Upper lobe of right lung (tissue), 1 donor: ENCODE measurements at regions not wholly inside any gene's neighbourhood (a gene's known extent, or its start where the extent isn't known, plus 50 kb on each side); places are given as distances from the start of the nearest gene placed in this dataset.

Experiments
- ATAC-seq: fragments of 200-7000 bp; cut with Tn5 transposase; one replicate; pipeline ENCODE4 v1.9.1; 2020; ENCODE audit warnings: mild to moderate bottlenecking, moderate library complexity
- DNase-seq: peaks from one replicate; pipeline ENCODE4 v3.0.0-alpha.2; 2020
- H3K27ac ChIP-seq: fragments of 200-600 bp; one replicate; pipeline ENCODE4 v1.8.0; 2022
- H3K27me3 ChIP-seq: fragments of 200-600 bp; one replicate; pipeline ENCODE4 v1.8.0; 2022; ENCODE audit warnings: mild to moderate bottlenecking
- H3K36me3 ChIP-seq: fragments of 200-600 bp; one replicate; pipeline ENCODE4 v1.8.0; 2022
- H3K4me1 ChIP-seq: fragments of 200-600 bp; one replicate; pipeline ENCODE4 v1.8.0; 2022
- H3K4me3 ChIP-seq: fragments of 200-600 bp; one replicate; pipeline ENCODE4 v1.8.0; 2022; ENCODE audit warnings: mild to moderate bottlenecking
- H3K9me3 ChIP-seq: fragments of 200-600 bp; one replicate; pipeline ENCODE4 v1.8.0; 2022
- intact Hi-C: fragments of 100-400 bp; cut with DNase I; formaldehyde crosslinking; loops from one replicate; pipeline ENCODE4 v1.11.0; 2022
- TF ChIP-seq, protein P1 (sequence below): fragments of 200-600 bp; IDR thresholded peaks from one replicate; pipeline ENCODE4 v1.8.0; 2022; ENCODE audit warnings: antibody characterized with exemption
- donor health status: DM: no; HTN: yes; CAD: no; lungs with severe emphysema.

DNA sequence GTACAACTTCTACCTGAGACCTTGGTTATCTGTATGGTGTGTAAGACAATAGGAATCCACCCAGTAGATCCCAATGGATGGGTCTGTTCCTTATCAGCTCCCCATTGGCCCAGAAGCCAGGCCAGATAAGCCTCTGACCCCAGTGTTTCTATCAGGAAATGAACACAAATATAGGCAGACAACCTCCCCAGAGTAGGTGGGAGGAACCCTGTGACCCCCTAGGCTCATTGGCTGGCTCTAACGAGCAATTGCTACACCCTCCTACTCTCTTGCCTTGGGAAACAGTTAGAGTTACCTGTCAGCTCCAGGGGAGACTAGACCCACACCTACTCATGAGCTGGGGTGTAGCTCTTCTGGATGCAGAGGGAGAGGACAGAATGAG, 299.9 kb downstream of the UACA start:
- Histone ChIP-seq H3K27me3 (no peaks in the 10 kb centered on the region), H3K27ac (no peak overlapping the region), H3K36me3 (no peaks in the 10 kb centered on the region), H3K4me3 (no peak overlapping the region), H3K9me3 (no peaks in the 10 kb centered on the region), H3K4me1 (peaks cover 16% of the 10 kb centered on the region)
- intact Hi-C loops: no loop called here
- ATAC-seq: no peak
- TF ChIP-seq, protein P1, sequence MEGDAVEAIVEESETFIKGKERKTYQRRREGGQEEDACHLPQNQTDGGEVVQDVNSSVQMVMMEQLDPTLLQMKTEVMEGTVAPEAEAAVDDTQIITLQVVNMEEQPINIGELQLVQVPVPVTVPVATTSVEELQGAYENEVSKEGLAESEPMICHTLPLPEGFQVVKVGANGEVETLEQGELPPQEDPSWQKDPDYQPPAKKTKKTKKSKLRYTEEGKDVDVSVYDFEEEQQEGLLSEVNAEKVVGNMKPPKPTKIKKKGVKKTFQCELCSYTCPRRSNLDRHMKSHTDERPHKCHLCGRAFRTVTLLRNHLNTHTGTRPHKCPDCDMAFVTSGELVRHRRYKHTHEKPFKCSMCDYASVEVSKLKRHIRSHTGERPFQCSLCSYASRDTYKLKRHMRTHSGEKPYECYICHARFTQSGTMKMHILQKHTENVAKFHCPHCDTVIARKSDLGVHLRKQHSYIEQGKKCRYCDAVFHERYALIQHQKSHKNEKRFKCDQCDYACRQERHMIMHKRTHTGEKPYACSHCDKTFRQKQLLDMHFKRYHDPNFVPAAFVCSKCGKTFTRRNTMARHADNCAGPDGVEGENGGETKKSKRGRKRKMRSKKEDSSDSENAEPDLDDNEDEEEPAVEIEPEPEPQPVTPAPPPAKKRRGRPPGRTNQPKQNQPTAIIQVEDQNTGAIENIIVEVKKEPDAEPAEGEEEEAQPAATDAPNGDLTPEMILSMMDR: no peak
- DNase-seq: peak; percentile 19

DNA sequence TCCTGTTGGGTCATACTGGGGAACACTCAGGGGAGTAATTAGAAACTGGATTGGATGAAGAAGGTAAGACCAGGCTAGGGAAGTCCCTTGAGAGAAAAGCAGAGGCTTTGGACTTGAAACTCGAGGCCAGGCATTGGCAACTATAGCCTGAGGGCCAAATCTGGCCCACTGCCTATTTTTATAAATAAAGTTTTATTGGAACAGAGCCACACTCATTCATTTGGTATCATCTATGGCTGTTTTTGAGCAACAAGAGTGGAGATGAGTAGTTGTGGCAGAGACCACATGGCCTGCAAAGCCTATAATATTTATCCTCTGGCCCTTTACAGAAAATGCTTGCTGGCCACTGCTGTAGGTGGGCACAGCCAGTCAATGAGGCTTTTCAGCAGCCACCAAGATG, 301.4 kb downstream of the UACA start:
- ATAC-seq: no peak
- peaks cover 16% of the 10 kb centered on the region for H3K4me1 ChIP-seq
- TF ChIP-seq, protein P1: no peak
- intact Hi-C loops: no loop called here
- H3K27ac ChIP-seq: no peak overlapping the region
- H3K4me3 ChIP-seq: no peak overlapping the region
- no peaks in the 10 kb centered on the region for H3K36me3 ChIP-seq
- DNase-seq: no peak
- H3K9me3 ChIP-seq: no peaks in the 10 kb centered on the region
- no peaks in the 10 kb centered on the region for H3K27me3 ChIP-seq

DNA sequence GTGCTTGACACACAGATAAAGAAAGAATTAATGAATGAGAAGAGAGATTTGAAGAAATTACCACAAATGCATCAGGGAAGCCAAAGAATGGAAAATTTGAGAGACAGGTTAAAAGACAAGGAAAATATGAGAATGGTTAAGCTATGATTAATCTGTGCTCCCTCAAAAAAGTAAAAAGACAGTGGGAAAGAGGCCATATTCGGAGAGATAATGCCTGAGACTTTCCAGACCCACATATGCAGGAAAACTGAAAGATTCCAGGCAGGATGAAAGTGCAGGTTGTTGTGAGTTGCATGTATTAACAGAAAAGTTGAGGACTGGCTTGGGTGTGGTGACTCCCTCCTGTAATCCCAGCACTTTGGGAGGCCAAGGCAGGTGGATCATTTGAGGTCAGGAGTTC, 302.3 kb downstream of the UACA start:
- Histone ChIP-seq H3K27ac (no peak overlapping the region), H3K27me3 (no peaks in the 10 kb centered on the region), H3K9me3 (no peaks in the 10 kb centered on the region), H3K36me3 (no peaks in the 10 kb centered on the region), H3K4me3 (no peak overlapping the region), H3K4me1 (peaks cover 16% of the 10 kb centered on the region)
- no peak for DNase-seq
- TF ChIP-seq, protein P1: no peak
- intact Hi-C loops: no loop called here
- no peak for ATAC-seq

DNA sequence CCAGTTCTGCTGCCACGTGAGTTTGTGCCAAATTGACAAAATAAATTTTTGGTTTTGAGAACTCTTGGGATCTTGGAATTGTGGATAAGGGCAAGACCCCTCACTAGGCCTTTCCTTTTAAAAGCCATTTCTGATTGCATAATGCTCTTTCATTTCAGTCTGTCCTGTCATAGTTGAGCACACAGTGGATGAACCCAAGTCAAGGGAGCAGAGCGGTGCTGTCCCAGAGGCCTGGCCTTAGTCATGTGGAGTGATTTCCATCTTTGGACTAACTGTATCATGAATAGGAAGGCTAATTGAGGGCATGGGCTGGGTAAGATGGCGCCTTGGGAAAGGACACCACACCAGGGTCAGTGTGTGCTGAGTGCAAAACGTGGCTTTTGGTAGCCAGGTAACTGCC, 304.0 kb downstream of the UACA start:
- H3K27ac ChIP-seq: no peak overlapping the region
- intact Hi-C loops: no loop called here
- no peaks in the 10 kb centered on the region for H3K27me3 ChIP-seq
- H3K4me3 ChIP-seq: no peak overlapping the region
- H3K36me3 ChIP-seq: no peaks in the 10 kb centered on the region
- no peaks in the 10 kb centered on the region for H3K9me3 ChIP-seq
- ATAC-seq: no peak
- TF ChIP-seq, protein P1: no peak
- peaks cover 16% of the 10 kb centered on the region for H3K4me1 ChIP-seq
- DNase-seq: peak; percentile 50

DNA sequence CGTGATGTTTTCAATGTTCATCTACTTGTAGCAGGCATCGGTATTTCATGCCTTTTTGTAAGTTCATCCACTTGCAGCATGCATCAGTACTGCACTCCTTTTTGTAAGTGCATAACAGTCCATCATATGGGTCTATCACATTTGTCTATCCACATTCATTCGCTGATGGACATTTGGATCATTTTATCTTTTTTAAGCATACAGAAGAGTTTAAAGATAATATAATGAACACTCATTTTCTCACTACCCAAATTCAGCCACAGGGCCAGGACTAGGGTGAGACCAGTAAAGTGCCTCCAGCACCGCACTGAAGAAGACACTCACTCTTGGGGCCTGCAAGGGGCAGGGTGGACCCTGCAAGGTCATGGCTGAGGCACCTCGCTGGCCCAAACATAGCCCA, 309.6 kb downstream of the UACA start:
- H3K36me3 ChIP-seq: no peaks in the 10 kb centered on the region
- H3K27ac ChIP-seq: no peak overlapping the region
- no peak for DNase-seq
- intact Hi-C loops: no loop called here
- no peaks in the 10 kb centered on the region for H3K9me3 ChIP-seq
- ATAC-seq: no peak
- no peak overlapping the region for H3K4me3 ChIP-seq
- no peaks in the 10 kb centered on the region for H3K4me1 ChIP-seq
- TF ChIP-seq, protein P1: no peak
- H3K27me3 ChIP-seq: peaks cover under 1% of the 10 kb centered on the region

DNA sequence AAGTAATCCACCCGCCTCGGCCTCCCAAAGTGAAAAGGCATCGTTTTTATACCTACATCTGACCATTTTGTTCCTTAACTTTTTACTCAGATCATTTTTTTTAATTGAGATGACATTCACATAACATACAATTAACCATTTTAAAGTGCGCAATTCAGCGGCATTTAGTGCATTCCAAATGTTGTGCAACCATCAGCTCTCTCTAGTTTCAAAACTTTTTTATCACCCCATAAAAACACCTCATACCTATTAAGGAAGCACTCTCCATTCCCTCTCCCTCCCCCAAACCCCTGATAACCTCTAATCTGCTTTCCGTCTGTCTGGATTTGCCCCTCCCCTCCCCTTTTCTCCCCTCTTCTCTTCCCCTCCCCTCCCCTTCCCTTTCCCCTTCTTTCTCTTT, 310.1 kb downstream of the UACA start:
- H3K4me1 ChIP-seq: peaks cover 1% of the 10 kb centered on the region
- H3K9me3 ChIP-seq: no peaks in the 10 kb centered on the region
- ATAC-seq (no peak), DNase-seq (no peak)
- TF ChIP-seq, protein P1: no peak
- H3K27me3 ChIP-seq: peaks cover 6% of the 10 kb centered on the region
- intact Hi-C loops: no loop called here
- H3K27ac ChIP-seq: no peak overlapping the region
- no peak overlapping the region for H3K4me3 ChIP-seq
- no peaks in the 10 kb centered on the region for H3K36me3 ChIP-seq
